ENCODE measurements at regions not wholly inside any gene's neighbourhood (a gene's known extent, or its start where the extent isn't known, plus 50 kb on each side); places are given as distances from the start of the nearest gene placed in this dataset.
"Not testable (repeated sequence)": the region's sequence is repeated elsewhere in the genome, so short reads cannot be mapped to it uniquely, and the experiment has no call there.

DNA sequence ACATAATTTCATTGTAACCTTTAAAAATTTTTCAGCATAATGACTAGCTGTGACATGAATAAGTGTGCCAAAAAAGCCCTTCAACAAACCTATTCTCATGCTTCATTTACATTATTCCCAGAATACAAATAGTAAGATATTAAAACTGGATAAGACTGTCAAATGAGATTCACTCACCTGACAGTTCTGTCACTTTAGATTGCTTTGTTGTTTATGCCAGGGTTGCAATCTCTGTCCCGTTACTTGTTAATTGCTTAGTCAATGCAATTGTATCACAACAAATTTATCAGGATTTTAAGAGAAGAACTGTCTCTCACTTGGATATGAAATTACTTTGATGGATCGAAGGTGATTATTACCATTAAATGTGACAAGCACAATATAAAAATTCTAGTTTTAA lies 616.0 kb upstream of the IGFBP7 start:
- WGBS, 2 experiments = 100% methylated on average over 1 of the region's 2 CpGs
- Histone ChIP-seq H3K36me3 (ENCODE audit: control insufficient read depth, insufficient read depth, low read length) (no peaks in the 10 kb centered on the region), H3K9me3 (ENCODE audit: control insufficient read depth, low read length) (no peaks in the 10 kb centered on the region), H3K4me1 (ENCODE audit: control insufficient read depth, insufficient read depth, low read length) (no peaks in the 10 kb centered on the region), H3K27me3 (ENCODE audit: control insufficient read depth, insufficient read depth, low read length, poor library complexity, severe bottlenecking) (no peaks in the 10 kb centered on the region), H3K27ac (ENCODE audit: insufficient read depth, low read depth, low read length, poor library complexity, severe bottlenecking) (no peak overlapping the region), H3K4me3 (ENCODE audit: insufficient read depth, low read depth, low read length) (no peak overlapping the region)

DNA sequence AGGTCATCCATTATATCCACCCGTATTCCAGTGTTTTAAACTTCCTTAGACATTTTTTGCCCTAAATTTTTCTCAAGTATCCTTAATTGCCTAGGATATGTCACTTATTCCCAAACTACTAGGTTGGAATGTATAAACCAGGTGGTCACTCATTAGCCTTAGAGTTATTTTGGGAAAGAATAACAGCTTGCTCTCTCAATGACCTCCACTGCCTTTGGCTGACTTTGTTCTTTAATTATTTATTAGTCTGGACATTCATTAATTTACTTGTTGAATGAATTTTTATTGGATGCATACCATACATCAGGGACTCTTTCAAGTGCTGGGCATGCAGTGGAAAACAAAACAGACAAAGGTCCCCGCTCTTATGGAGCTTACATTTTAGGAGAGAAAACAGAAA lies 609.3 kb upstream of the IGFBP7 start:
- Histone ChIP-seq H3K36me3 (ENCODE audit: control insufficient read depth, insufficient read depth, low read length) (no peaks in the 10 kb centered on the region), H3K27me3 (ENCODE audit: control insufficient read depth, insufficient read depth, low read length, poor library complexity, severe bottlenecking) (no peaks in the 10 kb centered on the region), H3K27ac (ENCODE audit: insufficient read depth, low read depth, low read length, poor library complexity, severe bottlenecking) (no peak overlapping the region), H3K9me3 (ENCODE audit: control insufficient read depth, low read length) (no peaks in the 10 kb centered on the region), H3K4me3 (ENCODE audit: insufficient read depth, low read depth, low read length) (no peak overlapping the region), H3K4me1 (ENCODE audit: control insufficient read depth, insufficient read depth, low read length) (no peaks in the 10 kb centered on the region)
- 43 to 64% methylated on average over 1 to 2 of the region's 2 CpGs for WGBS, 2 experiments

GRCh38 chr4:57714313-57714712 lies 604.1 kb upstream of the IGFBP7 start:
- not testable (repeated sequence) for H3K27me3 ChIP-seq (ENCODE audit: control insufficient read depth, insufficient read depth, low read length, poor library complexity, severe bottlenecking); H3K36me3 ChIP-seq (ENCODE audit: control insufficient read depth, insufficient read depth, low read length); H3K27ac ChIP-seq (ENCODE audit: insufficient read depth, low read depth, low read length, poor library complexity, severe bottlenecking); H3K9me3 ChIP-seq (ENCODE audit: control insufficient read depth, low read length); H3K4me1 ChIP-seq (ENCODE audit: control insufficient read depth, insufficient read depth, low read length); H3K4me3 ChIP-seq (ENCODE audit: insufficient read depth, low read depth, low read length)
- 94 to 95% methylated on average over 10 of the region's 10 CpGs for WGBS, 2 experiments

DNA sequence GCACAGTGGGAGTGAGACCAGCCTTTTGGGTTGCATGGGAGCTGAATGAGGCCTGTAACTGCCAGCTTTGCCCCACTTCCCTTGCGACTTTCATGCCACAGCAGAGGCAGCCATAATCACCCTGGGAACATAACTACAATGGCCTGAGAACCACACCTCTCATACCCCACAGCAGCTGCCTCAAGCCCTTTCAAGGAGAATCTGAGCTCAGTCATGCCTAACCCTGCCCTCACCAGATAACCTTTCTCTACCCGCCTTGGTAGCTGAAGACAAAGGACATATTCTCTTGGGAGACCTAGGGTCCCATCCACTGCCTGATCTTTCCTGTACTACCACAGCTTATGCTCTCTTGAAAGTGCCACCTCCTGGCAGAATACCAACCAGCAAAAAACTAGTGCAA lies 599.9 kb upstream of the IGFBP7 start:
- peaks cover 8% of the 10 kb centered on the region for H3K4me1 ChIP-seq (ENCODE audit: control insufficient read depth, insufficient read depth, low read length)
- H3K4me3 ChIP-seq (ENCODE audit: insufficient read depth, low read depth, low read length) = no peak overlapping the region
- no peaks in the 10 kb centered on the region for H3K9me3 ChIP-seq (ENCODE audit: control insufficient read depth, low read length)
- H3K27ac ChIP-seq (ENCODE audit: insufficient read depth, low read depth, low read length, poor library complexity, severe bottlenecking) = no peak overlapping the region
- WGBS, 2 experiments = 83 to 88% methylated on average over 2 of the region's 2 CpGs
- H3K36me3 ChIP-seq (ENCODE audit: control insufficient read depth, insufficient read depth, low read length) = no peaks in the 10 kb centered on the region
- H3K27me3 ChIP-seq (ENCODE audit: control insufficient read depth, insufficient read depth, low read length, poor library complexity, severe bottlenecking) = no peaks in the 10 kb centered on the region

- H3K27ac ChIP-seq (ENCODE audit: insufficient read depth, low read depth, low read length, poor library complexity, severe bottlenecking) = no peak overlapping the region
- H3K9me3 ChIP-seq (ENCODE audit: control insufficient read depth, low read length) = no peaks in the 10 kb centered on the region
- no peaks in the 10 kb centered on the region for H3K36me3 ChIP-seq (ENCODE audit: control insufficient read depth, insufficient read depth, low read length)
- no peaks in the 10 kb centered on the region for H3K27me3 ChIP-seq (ENCODE audit: control insufficient read depth, insufficient read depth, low read length, poor library complexity, severe bottlenecking)
- H3K4me3 ChIP-seq (ENCODE audit: insufficient read depth, low read depth, low read length) = no peak overlapping the region
- H3K4me1 ChIP-seq (ENCODE audit: control insufficient read depth, insufficient read depth, low read length) = no peaks in the 10 kb centered on the region
- 92% methylated on average over 1 of the region's 1 CpG; no CpG with 5 or more reads in 1 of the 2 experiments for WGBS, 2 experiments
These were observed 581.2 kb upstream of the IGFBP7 start for GRCh38 chr4:57691370-57691769.

DNA sequence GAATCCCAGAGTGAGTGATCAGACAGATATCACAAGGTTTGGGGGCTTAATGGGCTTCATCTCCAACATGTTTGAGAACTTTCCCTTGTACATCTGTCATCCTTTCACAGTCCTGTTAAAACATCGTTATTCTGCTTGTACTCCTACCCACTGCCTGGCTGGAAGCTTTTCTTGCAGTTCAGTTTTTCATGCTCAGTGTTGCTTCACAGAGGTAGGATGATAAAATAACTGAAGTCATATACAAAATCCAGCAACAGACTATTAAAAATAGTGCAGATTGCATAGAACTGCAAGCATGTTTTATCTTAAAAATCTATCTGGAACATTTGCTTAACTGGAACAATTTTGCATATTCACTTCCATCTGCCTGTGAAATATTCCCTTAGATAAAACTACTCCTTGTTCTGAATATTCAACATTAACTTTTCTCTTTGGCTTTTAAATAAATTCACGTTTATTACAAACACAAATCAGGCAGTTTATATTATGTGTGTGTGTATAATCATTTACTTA lies 579.6 kb upstream of the IGFBP7 start:
- H3K4me3 ChIP-seq (ENCODE audit: insufficient read depth, low read depth, low read length) = no peak overlapping the region
- H3K4me1 ChIP-seq (ENCODE audit: control insufficient read depth, insufficient read depth, low read length) = no peaks in the 10 kb centered on the region
- WGBS, 2 experiments = 84% methylated on average over 1 of the region's 2 CpGs; no CpG with 5 or more reads in 1 of the 2 experiments

GRCh38 chr4:57682275-57682674 lies 572.1 kb upstream of the IGFBP7 start:
- no peak overlapping the region for H3K27ac ChIP-seq (ENCODE audit: insufficient read depth, low read depth, low read length, poor library complexity, severe bottlenecking)
- H3K27me3 ChIP-seq (ENCODE audit: control insufficient read depth, insufficient read depth, low read length, poor library complexity, severe bottlenecking) = no peaks in the 10 kb centered on the region
- no peaks in the 10 kb centered on the region for H3K4me1 ChIP-seq (ENCODE audit: control insufficient read depth, insufficient read depth, low read length)
- no peaks in the 10 kb centered on the region for H3K9me3 ChIP-seq (ENCODE audit: control insufficient read depth, low read length)
- H3K4me3 ChIP-seq (ENCODE audit: insufficient read depth, low read depth, low read length) = no peak overlapping the region
- H3K36me3 ChIP-seq (ENCODE audit: control insufficient read depth, insufficient read depth, low read length) = no peaks in the 10 kb centered on the region

More for the DNA sequence above, 579.6 kb upstream of the IGFBP7 start:
- Histone ChIP-seq H3K9me3 (ENCODE audit: control insufficient read depth, low read length) (no peaks in the 10 kb centered on the region), H3K36me3 (ENCODE audit: control insufficient read depth, insufficient read depth, low read length) (no peaks in the 10 kb centered on the region), H3K27me3 (ENCODE audit: control insufficient read depth, insufficient read depth, low read length, poor library complexity, severe bottlenecking) (no peaks in the 10 kb centered on the region), H3K27ac (ENCODE audit: insufficient read depth, low read depth, low read length, poor library complexity, severe bottlenecking) (no peak overlapping the region)

DNA sequence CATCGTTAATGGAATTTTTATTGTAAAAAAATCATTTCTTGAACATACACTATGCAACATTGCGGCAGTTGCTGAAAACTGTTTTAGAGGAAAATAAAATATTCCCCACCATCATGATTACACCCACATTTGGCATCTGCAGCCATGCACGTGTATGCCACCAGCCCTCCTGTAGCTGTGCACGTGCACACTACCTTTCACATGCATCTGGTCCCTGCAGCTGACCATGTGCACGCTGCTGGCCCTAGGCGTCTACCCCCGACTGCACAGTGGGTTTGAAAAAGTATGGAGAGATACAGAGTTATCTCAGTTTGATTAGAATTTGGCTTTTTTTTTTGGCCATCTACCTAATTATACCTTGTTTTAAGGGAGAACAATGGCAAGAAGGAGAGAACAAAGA lies 569.8 kb upstream of the IGFBP7 start:
- H3K27ac ChIP-seq (ENCODE audit: insufficient read depth, low read depth, low read length, poor library complexity, severe bottlenecking) = no peak overlapping the region
- H3K9me3 ChIP-seq (ENCODE audit: control insufficient read depth, low read length) = no peaks in the 10 kb centered on the region
- H3K4me3 ChIP-seq (ENCODE audit: insufficient read depth, low read depth, low read length) = no peak overlapping the region
- 88 to 89% methylated on average over 6 to 7 of the region's 7 CpGs for WGBS, 2 experiments
- H3K4me1 ChIP-seq (ENCODE audit: control insufficient read depth, insufficient read depth, low read length) = no peaks in the 10 kb centered on the region
- no peaks in the 10 kb centered on the region for H3K27me3 ChIP-seq (ENCODE audit: control insufficient read depth, insufficient read depth, low read length, poor library complexity, severe bottlenecking)
- no peaks in the 10 kb centered on the region for H3K36me3 ChIP-seq (ENCODE audit: control insufficient read depth, insufficient read depth, low read length)

- 96 to 97% methylated on average over 6 of the region's 6 CpGs for WGBS, 2 experiments
- no peaks in the 10 kb centered on the region for H3K4me1 ChIP-seq (ENCODE audit: control insufficient read depth, insufficient read depth, low read length)
- no peak overlapping the region for H3K27ac ChIP-seq (ENCODE audit: insufficient read depth, low read depth, low read length, poor library complexity, severe bottlenecking)
- no peaks in the 10 kb centered on the region for H3K27me3 ChIP-seq (ENCODE audit: control insufficient read depth, insufficient read depth, low read length, poor library complexity, severe bottlenecking)
- no peak overlapping the region for H3K4me3 ChIP-seq (ENCODE audit: insufficient read depth, low read depth, low read length)
- no peaks in the 10 kb centered on the region for H3K9me3 ChIP-seq (ENCODE audit: control insufficient read depth, low read length)
- no peaks in the 10 kb centered on the region for H3K36me3 ChIP-seq (ENCODE audit: control insufficient read depth, insufficient read depth, low read length)
These were observed 566.2 kb upstream of the IGFBP7 start for GRCh38 chr4:57676394-57676793.

GRCh38 chr4:57672846-57673433 lies 562.8 kb upstream of the IGFBP7 start:
- H3K4me3 ChIP-seq (ENCODE audit: insufficient read depth, low read depth, low read length) = no peak overlapping the region
- H3K27ac ChIP-seq (ENCODE audit: insufficient read depth, low read depth, low read length, poor library complexity, severe bottlenecking) = no peak overlapping the region
- H3K4me1 ChIP-seq (ENCODE audit: control insufficient read depth, insufficient read depth, low read length) = no peaks in the 10 kb centered on the region
- H3K36me3 ChIP-seq (ENCODE audit: control insufficient read depth, insufficient read depth, low read length) = no peaks in the 10 kb centered on the region
- no peaks in the 10 kb centered on the region for H3K27me3 ChIP-seq (ENCODE audit: control insufficient read depth, insufficient read depth, low read length, poor library complexity, severe bottlenecking)
- 93 to 94% methylated on average over 2 of the region's 2 CpGs for WGBS, 2 experiments
- H3K9me3 ChIP-seq (ENCODE audit: control insufficient read depth, low read length) = no peaks in the 10 kb centered on the region

DNA sequence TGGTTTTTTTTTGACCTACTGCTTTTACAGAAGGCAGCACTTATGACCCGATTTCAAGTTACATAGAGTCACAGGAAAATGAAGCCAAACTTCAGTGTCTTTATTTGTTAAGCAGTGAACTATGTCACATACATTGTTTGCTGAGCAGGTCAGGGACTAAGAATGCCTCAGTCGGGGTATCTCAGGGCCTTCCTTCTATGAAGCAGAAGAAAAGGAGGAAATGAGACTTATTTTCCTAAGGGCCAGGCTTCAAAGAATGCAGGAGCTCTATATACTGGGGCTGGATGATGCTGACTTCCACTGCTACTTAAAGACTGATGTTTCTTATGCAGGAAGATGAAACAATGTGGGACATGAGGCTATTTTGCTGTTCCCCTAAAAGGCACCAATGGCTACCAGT lies 558.4 kb upstream of the IGFBP7 start:
- Histone ChIP-seq H3K4me1 (ENCODE audit: control insufficient read depth, insufficient read depth, low read length) (no peaks in the 10 kb centered on the region), H3K4me3 (ENCODE audit: insufficient read depth, low read depth, low read length) (no peak overlapping the region), H3K27ac (ENCODE audit: insufficient read depth, low read depth, low read length, poor library complexity, severe bottlenecking) (no peak overlapping the region), H3K27me3 (ENCODE audit: control insufficient read depth, insufficient read depth, low read length, poor library complexity, severe bottlenecking) (no peaks in the 10 kb centered on the region), H3K9me3 (ENCODE audit: control insufficient read depth, low read length) (no peaks in the 10 kb centered on the region), H3K36me3 (ENCODE audit: control insufficient read depth, insufficient read depth, low read length) (no peaks in the 10 kb centered on the region)
- WGBS, 2 experiments = 81 to 89% methylated on average over 2 of the region's 2 CpGs

All from ectodermal cell (in vitro differentiated cells).